ENCODE measurements at regions not wholly inside any gene's neighbourhood (a gene's known extent, or its start where the extent isn't known, plus 50 kb on each side); places are given as distances from the start of the nearest gene placed in this dataset.
A peak's percentile ranks its signal among the peaks of the same experiment; 100 is the strongest.

GRCh38 chr1:79638382-79638781, 631.9 kb upstream of the ADGRL4 start:
- no peak for DNase-seq
- Mint-ChIP-seq H3K27ac (no peak overlapping the region), H3K27me3 (ENCODE audit: insufficient read depth) (no peaks in the 10 kb centered on the region), H3K9me3 (peaks cover 4% of the 10 kb centered on the region; the same call in 1 of the 2 replicates), H3K4me3 (no peak overlapping the region), H3K36me3 (ENCODE audit: low read depth) (no peaks in the 10 kb centered on the region), H3K4me1 (ENCODE audit: low read depth) (peaks cover 7% of the 10 kb centered on the region)
- TF ChIP-seq, protein P1, sequence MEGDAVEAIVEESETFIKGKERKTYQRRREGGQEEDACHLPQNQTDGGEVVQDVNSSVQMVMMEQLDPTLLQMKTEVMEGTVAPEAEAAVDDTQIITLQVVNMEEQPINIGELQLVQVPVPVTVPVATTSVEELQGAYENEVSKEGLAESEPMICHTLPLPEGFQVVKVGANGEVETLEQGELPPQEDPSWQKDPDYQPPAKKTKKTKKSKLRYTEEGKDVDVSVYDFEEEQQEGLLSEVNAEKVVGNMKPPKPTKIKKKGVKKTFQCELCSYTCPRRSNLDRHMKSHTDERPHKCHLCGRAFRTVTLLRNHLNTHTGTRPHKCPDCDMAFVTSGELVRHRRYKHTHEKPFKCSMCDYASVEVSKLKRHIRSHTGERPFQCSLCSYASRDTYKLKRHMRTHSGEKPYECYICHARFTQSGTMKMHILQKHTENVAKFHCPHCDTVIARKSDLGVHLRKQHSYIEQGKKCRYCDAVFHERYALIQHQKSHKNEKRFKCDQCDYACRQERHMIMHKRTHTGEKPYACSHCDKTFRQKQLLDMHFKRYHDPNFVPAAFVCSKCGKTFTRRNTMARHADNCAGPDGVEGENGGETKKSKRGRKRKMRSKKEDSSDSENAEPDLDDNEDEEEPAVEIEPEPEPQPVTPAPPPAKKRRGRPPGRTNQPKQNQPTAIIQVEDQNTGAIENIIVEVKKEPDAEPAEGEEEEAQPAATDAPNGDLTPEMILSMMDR (IDR thresholded peaks at IDR 0.05), result no peak

DNA sequence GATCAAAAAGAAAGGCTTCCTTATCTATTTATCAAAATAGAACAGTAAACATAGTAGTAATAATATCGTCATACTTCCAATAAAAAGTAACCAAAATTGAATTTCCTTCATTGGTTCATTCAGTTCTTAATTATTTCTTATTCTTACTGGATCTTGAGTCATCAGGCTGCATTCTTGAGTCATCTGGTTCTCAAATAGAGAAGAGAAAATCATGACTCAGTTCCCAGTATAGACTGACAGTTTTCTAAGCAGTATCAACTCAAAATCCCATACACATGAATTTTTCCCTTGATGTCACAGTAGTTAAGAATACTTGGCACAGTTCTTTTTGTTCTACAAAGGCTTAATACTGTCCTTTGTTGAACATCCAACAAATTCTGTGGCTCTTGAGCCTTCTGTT, 626.9 kb upstream of the ADGRL4 start:
- H3K27me3 Mint-ChIP-seq (ENCODE audit: insufficient read depth), result no peaks in the 10 kb centered on the region
- H3K27ac Mint-ChIP-seq, result peak overlapping the region; percentile 34; the same call in 1 of the 2 replicates
- TF ChIP-seq, protein P1 (IDR thresholded peaks at IDR 0.05), result no peak
- H3K4me3 Mint-ChIP-seq, result peak overlapping the region; percentile 40; the same call in 1 of the 2 replicates
- DNase-seq, result peak; percentile 68
- H3K4me1 Mint-ChIP-seq (ENCODE audit: low read depth), result peaks cover 11% of the 10 kb centered on the region
- peaks cover 4% of the 10 kb centered on the region; the same call in 1 of the 2 replicates for H3K9me3 Mint-ChIP-seq
- no peaks in the 10 kb centered on the region for H3K36me3 Mint-ChIP-seq (ENCODE audit: low read depth)

GRCh38 chr1:79629414-79629813, 622.9 kb upstream of the ADGRL4 start:
- TF ChIP-seq, protein P1 (IDR thresholded peaks at IDR 0.05), result no peak
- Mint-ChIP-seq H3K27ac (no peak overlapping the region), H3K9me3 (no peaks in the 10 kb centered on the region), H3K27me3 (ENCODE audit: insufficient read depth) (no peaks in the 10 kb centered on the region; the same call in 1 of the 2 replicates), H3K4me3 (no peak overlapping the region), H3K36me3 (ENCODE audit: low read depth) (no peaks in the 10 kb centered on the region), H3K4me1 (ENCODE audit: low read depth) (peaks cover 11% of the 10 kb centered on the region)
- no peak for DNase-seq

- H3K9me3 Mint-ChIP-seq, result peaks cover 6% of the 10 kb centered on the region
- H3K4me3 Mint-ChIP-seq, result no peak overlapping the region
- TF ChIP-seq, protein P1 (IDR thresholded peaks at IDR 0.05), result peak; percentile 68
- H3K27ac Mint-ChIP-seq, result no peak overlapping the region
- no peaks in the 10 kb centered on the region for H3K36me3 Mint-ChIP-seq (ENCODE audit: low read depth)
- DNase-seq, result no peak
- peaks cover 2% of the 10 kb centered on the region; the same call in 1 of the 2 replicates for H3K27me3 Mint-ChIP-seq (ENCODE audit: insufficient read depth)
- H3K4me1 Mint-ChIP-seq (ENCODE audit: low read depth), result no peaks in the 10 kb centered on the region; the same call in 1 of the 2 replicates
Observed at GRCh38 chr1:79617777-79618176, 611.2 kb upstream of the ADGRL4 start.

DNA sequence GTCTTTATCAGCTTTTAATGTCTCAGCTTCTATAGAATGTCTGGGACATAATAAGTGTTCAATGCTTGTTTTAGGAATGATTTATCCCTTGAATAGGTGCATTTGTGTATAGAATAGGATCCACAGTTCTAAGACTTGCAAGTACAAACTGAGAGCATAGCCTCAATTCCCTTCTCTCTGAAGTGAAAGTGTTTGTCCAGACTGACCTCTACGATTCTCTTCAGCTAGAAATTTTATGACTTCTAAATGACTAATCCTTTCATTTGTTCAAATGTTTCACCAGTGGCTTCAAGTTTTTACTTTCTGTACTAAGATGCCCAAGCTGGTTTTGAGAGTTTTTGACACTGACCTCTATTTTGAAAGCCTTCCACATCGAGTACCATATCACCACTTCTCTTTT, 608.2 kb upstream of the ADGRL4 start:
- no peaks in the 10 kb centered on the region for H3K36me3 Mint-ChIP-seq (ENCODE audit: low read depth)
- TF ChIP-seq, protein P1 (IDR thresholded peaks at IDR 0.05), result no peak
- H3K27me3 Mint-ChIP-seq (ENCODE audit: insufficient read depth), result peaks cover 2% of the 10 kb centered on the region; the same call in 1 of the 2 replicates
- no peak overlapping the region for H3K27ac Mint-ChIP-seq
- H3K9me3 Mint-ChIP-seq, result no peaks in the 10 kb centered on the region
- no peak for DNase-seq
- H3K4me3 Mint-ChIP-seq, result no peak overlapping the region; the same call in 1 of the 2 replicates
- H3K4me1 Mint-ChIP-seq (ENCODE audit: low read depth), result no peaks in the 10 kb centered on the region; the same call in 1 of the 2 replicates

All from HFFc6 (cell line).